ENCODE measurements at regions not wholly inside any gene's neighbourhood (a gene's known extent, or its start where the extent isn't known, plus 50 kb on each side); places are given as distances from the start of the nearest gene placed in this dataset.
A peak's percentile ranks its signal among the peaks of the same experiment; 100 is the strongest.

GRCh38 chr19:41495589-41495988 lies 52.6 kb downstream of the ERICH4 start:
- no peak for DNase-seq

- no peak for DNase-seq
These were observed 56.9 kb downstream of the ERICH4 start for GRCh38 chr19:41499899-41500298.

GRCh38 chr19:41500443-41500842 lies 57.5 kb downstream of the ERICH4 start:
- no peak for DNase-seq

GRCh38 chr19:41501854-41502253 lies 58.9 kb downstream of the ERICH4 start:
- DNase-seq, result no peak

GRCh38 chr19:41505105-41505504 lies 62.1 kb downstream of the ERICH4 start:
- DNase-seq, result no peak

GRCh38 chr19:41510484-41510883 lies 65.5 kb upstream of the CEACAM21 start:
- DNase-seq, result no peak

- no peak for DNase-seq
These were observed 64.3 kb upstream of the CEACAM21 start for GRCh38 chr19:41511628-41512027.

GRCh38 chr19:41515015-41515652 lies 60.8 kb upstream of the CEACAM21 start:
- no peak for DNase-seq

- peak; percentile 25 for DNase-seq
These were observed 59.4 kb upstream of the CEACAM21 start for GRCh38 chr19:41516292-41517171.

GRCh38 chr19:41518141-41518540 lies 57.8 kb upstream of the CEACAM21 start:
- no peak for DNase-seq

- peak; percentile 47 for DNase-seq
These were observed 54.6 kb upstream of the CEACAM21 start for GRCh38 chr19:41521138-41521930.

GRCh38 chr19:41521931-41522555 lies 53.9 kb upstream of the CEACAM21 start:
- peak; percentile 46 for DNase-seq

- no peak for DNase-seq
These were observed 50.0 kb upstream of the CEACAM21 start for GRCh38 chr19:41525989-41526388.
